DMS 273 (cell line): ENCODE measurements at regions not wholly inside any gene's neighbourhood (a gene's known extent, or its start where the extent isn't known, plus 50 kb on each side); places are given as distances from the start of the nearest gene placed in this dataset.

Experiments
- DNase-seq: peaks from one replicate; lab custom pipeline; 2025; ENCODE audit not compliant: unreplicated experiment; lab: John Stamatoyannopoulos, UW

- no peak for DNase-seq
Measured at GRCh38 chr2:59005836-59006615, 764.9 kb upstream of the FANCL start.

GRCh38 chr2:59004621-59005020, 763.5 kb upstream of the FANCL start:
- no peak for DNase-seq

- no peak for DNase-seq
Measured at GRCh38 chr2:59000796-59001195, 759.7 kb upstream of the FANCL start.

- DNase-seq = no peak
Measured at GRCh38 chr2:58992062-58992706, 751.1 kb upstream of the FANCL start.

- DNase-seq = no peak
Measured at GRCh38 chr2:58991357-58991756, 750.2 kb upstream of the FANCL start.

GRCh38 chr2:58985541-58985940, 744.4 kb upstream of the FANCL start:
- DNase-seq = no peak

GRCh38 chr2:58984731-58985130, 743.6 kb upstream of the FANCL start:
- DNase-seq = no peak

GRCh38 chr2:58983111-58983510, 742.0 kb upstream of the FANCL start:
- no peak for DNase-seq

GRCh38 chr2:58981237-58981636, 740.1 kb upstream of the FANCL start:
- DNase-seq = no peak

GRCh38 chr2:58976375-58977071, 735.4 kb upstream of the FANCL start:
- no peak for DNase-seq

- DNase-seq = no peak
Measured at GRCh38 chr2:58974881-58975280, 733.8 kb upstream of the FANCL start.

GRCh38 chr2:58974426-58974825, 733.3 kb upstream of the FANCL start:
- DNase-seq = no peak

GRCh38 chr2:58973811-58974281, 732.7 kb upstream of the FANCL start:
- DNase-seq = no peak

- DNase-seq = no peak
Measured at GRCh38 chr2:58972737-58973136, 731.6 kb upstream of the FANCL start.

- no peak for DNase-seq
Measured at GRCh38 chr2:58971511-58972360, 730.6 kb upstream of the FANCL start.

GRCh38 chr2:58970365-58970764, 729.2 kb upstream of the FANCL start:
- DNase-seq = no peak

- DNase-seq = no peak
Measured at GRCh38 chr2:58968885-58969284, 727.8 kb upstream of the FANCL start.

GRCh38 chr2:58967736-58968135, 726.6 kb upstream of the FANCL start:
- DNase-seq = no peak

GRCh38 chr2:58965602-58966001, 724.5 kb upstream of the FANCL start:
- no peak for DNase-seq

GRCh38 chr2:58959996-58960395, 718.9 kb upstream of the FANCL start:
- no peak for DNase-seq
